GM12878 (cell line): ENCODE measurements at regions not wholly inside any gene's neighbourhood (a gene's known extent, or its start where the extent isn't known, plus 50 kb on each side); places are given as distances from the start of the nearest gene placed in this dataset.

Source experiments
- ATAC-seq: fragments of 200-7000 bp; cut with Tn5 transposase; 3 replicates; pipeline ENCODE4 v1.9.1; 2020; ENCODE audit warnings: mild to moderate bottlenecking, moderate library complexity
- BruUV-seq: library from RNA; stranded (reverse); fragments of 400-500 nt; replicated peaks from 2 replicates; lab custom pipeline; 2021; lab: Mats Ljungman, UMichigan
- CTCF ChIA-PET: fragments of 300-600 bp; sonication (Branson Sonifier 250); formaldehyde crosslinking; extraction: SDS; loops from one replicate; lab custom pipeline; 2021; ENCODE audit warnings: inconsistent platforms; lab: Yijun Ruan, JAX
- POLR2A ChIA-PET: fragments of 350-600 bp; formaldehyde crosslinking; extraction: SDS; loops from one replicate; lab custom pipeline; 2021; ENCODE audit warnings: inconsistent platforms; lab: Charles Lee
- RAD21 ChIA-PET: fragments of 300-600 bp; sonication (Branson Sonifier 250); formaldehyde crosslinking; loops from one replicate; lab custom pipeline; 2023; ENCODE audit warnings: antibody characterized with exemption; ENCODE audit not compliant: unreplicated experiment; lab: Charles Lee
- SMC1A ChIA-PET: fragments of 300-600 bp; sonication (Branson Sonifier 250); formaldehyde crosslinking; loops from one replicate; lab custom pipeline; 2023; ENCODE audit not compliant: unreplicated experiment, uncharacterized antibody; lab: Charles Lee
- DNase-seq: peaks from one replicate; pipeline ENCODE4 v3.0.0-alpha.2; 2011; ENCODE audit warnings: low read depth, low spot score
- FAIRE-seq: peaks from 3 replicates; lab custom pipeline; 2011; peaks lifted over from hg19 to GRCh38; lab: Jason Lieb, UNC
- H2AFZ ChIP-seq: 2 replicates; pipeline ENCODE4 v1.6.0; 2011; ENCODE audit warnings: low read depth, low read length, control low read depth; ENCODE audit not compliant: control insufficient read depth
- H3K27ac ChIP-seq: 2 replicates; pipeline ENCODE4 v1.5.1; 2011; ENCODE audit warnings: control low read depth; ENCODE audit not compliant: control insufficient read depth, insufficient read depth
- H3K27me3 ChIP-seq, 2 experiments: replicated peaks in 1 of 2; 2 replicates each; pipeline versions ENCODE4 v1.6.0 to v1.6.1; 2011; ENCODE audit warnings: low read length in 1 of 2; ENCODE audit not compliant: control insufficient read depth in 2 of 2, insufficient read depth in 2 of 2
- H3K36me3 ChIP-seq, 2 experiments: 2 replicates each; pipeline ENCODE4 v1.5.1; 2011; ENCODE audit warnings: low read length in 1 of 2; ENCODE audit not compliant: control insufficient read depth in 2 of 2, insufficient read depth in 2 of 2
- H3K4me1 ChIP-seq: 2 replicates; pipeline ENCODE4 v1.6.1; 2011; ENCODE audit warnings: mild to moderate bottlenecking, low read length, moderate library complexity, mixed read lengths; ENCODE audit not compliant: control insufficient read depth, insufficient read depth
- H3K4me2 ChIP-seq: 2 replicates; pipeline ENCODE4 v1.6.0; 2011; ENCODE audit warnings: control low read depth; ENCODE audit not compliant: control insufficient read depth, insufficient read depth
- H3K4me3 ChIP-seq: fragments of 200-600 bp; sonication (generic); 2 replicates; pipeline ENCODE4 v1.5.1; 2016
- H3K79me2 ChIP-seq: 2 replicates; pipeline ENCODE4 v1.6.0; 2011; ENCODE audit warnings: low read length; ENCODE audit not compliant: control insufficient read depth, insufficient read depth
- H3K9ac ChIP-seq: 2 replicates; pipeline ENCODE4 v1.8.0; 2011; ENCODE audit warnings: low read length, control low read depth, mixed read lengths; ENCODE audit not compliant: control insufficient read depth, insufficient read depth
- H3K9me3 ChIP-seq: replicated peaks from 3 replicates; pipeline ENCODE4 v1.5.1; 2011; ENCODE audit warnings: mild to moderate bottlenecking, low read length; ENCODE audit not compliant: control insufficient read depth, insufficient read depth
- H4K20me1 ChIP-seq: 2 replicates; pipeline ENCODE4 v1.6.0; 2011; ENCODE audit not compliant: control insufficient read depth, insufficient read depth
- ASH2L ChIP-seq: fragments of 300-600, 200-600 bp; sonication (generic); IDR thresholded peaks from 2 replicates; pipeline ENCODE4 v1.6.1; 2017; ENCODE audit warnings: low read depth, mild to moderate bottlenecking, borderline replicate concordance
- EED ChIP-seq: sonication (generic); IDR thresholded peaks from 2 replicates; pipeline ENCODE4 v1.6.1; 2016; ENCODE audit warnings: antibody characterized with exemption, low read depth
- GABPA ChIP-seq: IDR thresholded peaks from 2 replicates; pipeline ENCODE4 v1.6.1; 2014; ENCODE audit warnings: antibody characterized with exemption, low read depth, mild to moderate bottlenecking, inconsistent platforms
- HDAC2 ChIP-seq: fragments of 200-600 bp; sonication (generic); IDR thresholded peaks from 2 replicates; pipeline ENCODE4 v1.6.1; 2017
- LARP7 ChIP-seq: fragments of 450-650 bp; IDR thresholded peaks from 2 replicates; pipeline ENCODE4 v1.6.1; 2017; ENCODE audit warnings: mild to moderate bottlenecking
- PKNOX1 ChIP-seq: fragments of 450-650 bp; IDR thresholded peaks from 2 replicates; pipeline ENCODE4 v1.6.1; 2016; ENCODE audit warnings: mild to moderate bottlenecking
- SUZ12 ChIP-seq: fragments of 200-600 bp; sonication (generic); IDR thresholded peaks from one replicate; pipeline ENCODE4 v1.6.1; 2018; ENCODE audit warnings: antibody characterized with exemption, mild to moderate bottlenecking; ENCODE audit not compliant: unreplicated experiment
- ZBTB33 ChIP-seq: fragments of 450-650 bp; IDR thresholded peaks from 2 replicates; pipeline ENCODE4 v1.6.1; 2017; ENCODE audit warnings: mild to moderate bottlenecking
- WGBS: methylation state at CpG from one replicate; pipeline ENCODE4 v1.1.6; 2016; ENCODE audit warnings: low lambda C conversion rate; ENCODE audit not compliant: insufficient replicate concordance, insufficient coverage; ENCODE audit errors: missing lambda C conversion rate; 5-methylcytosine and 5-hydroxymethylcytosine counted together
- in situ Hi-C: fragments of 300-500 bp; cut with MboI; formaldehyde crosslinking; loops from 9 replicates; pipeline ENCODE4 v1.14.3; 2018; ENCODE audit warnings: mixed read lengths
- intact Hi-C: fragments of 100-400 bp; cut with micrococcal nuclease; formaldehyde crosslinking; loops from one replicate; pipeline ENCODE4 v1.14.2; 2022; ENCODE audit not compliant: unreplicated experiment
- TF ChIP-seq, protein P1 (sequence below): fragments of 450-650 bp; IDR thresholded peaks from 2 replicates; pipeline ENCODE4 v1.6.1; 2016; ENCODE audit warnings: mild to moderate bottlenecking, moderate library complexity, borderline replicate concordance
- TF ChIP-seq, protein P2 (sequence below): IDR thresholded peaks from 2 replicates; pipeline ENCODE4 v1.6.1; 2012; ENCODE audit warnings: improper control_type of control experiment, low read depth, low read length; ENCODE audit not compliant: insufficient replicate concordance

DNA sequence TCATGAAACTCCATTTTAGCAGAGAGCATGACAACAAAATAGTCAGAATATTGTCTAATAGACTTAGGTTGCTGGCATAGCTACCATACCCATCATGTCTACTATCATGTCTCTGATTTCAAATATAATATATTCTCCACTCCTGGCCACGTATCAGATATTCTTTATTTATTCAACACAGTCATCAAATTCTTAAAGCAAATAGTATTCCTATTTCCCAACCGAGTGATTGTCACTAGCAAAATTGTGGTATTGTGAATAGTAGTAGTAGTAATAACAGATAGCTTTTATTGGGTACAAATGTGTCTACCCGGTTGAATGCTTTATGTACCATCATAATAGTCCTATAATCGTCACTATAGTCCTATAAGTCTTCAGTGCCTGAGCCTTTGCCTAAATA is 918.6 kb downstream of the KCNMA1 start:
- intact Hi-C loops, result no loop called here
- no peak for TF ChIP-seq LARP7
- TF ChIP-seq ZBTB33, result no peak
- TF ChIP-seq GABPA, result no peak
- TF ChIP-seq SUZ12, result no peak
- no peak for TF ChIP-seq HDAC2
- TF ChIP-seq EED, result no peak
- TF ChIP-seq, protein P1, sequence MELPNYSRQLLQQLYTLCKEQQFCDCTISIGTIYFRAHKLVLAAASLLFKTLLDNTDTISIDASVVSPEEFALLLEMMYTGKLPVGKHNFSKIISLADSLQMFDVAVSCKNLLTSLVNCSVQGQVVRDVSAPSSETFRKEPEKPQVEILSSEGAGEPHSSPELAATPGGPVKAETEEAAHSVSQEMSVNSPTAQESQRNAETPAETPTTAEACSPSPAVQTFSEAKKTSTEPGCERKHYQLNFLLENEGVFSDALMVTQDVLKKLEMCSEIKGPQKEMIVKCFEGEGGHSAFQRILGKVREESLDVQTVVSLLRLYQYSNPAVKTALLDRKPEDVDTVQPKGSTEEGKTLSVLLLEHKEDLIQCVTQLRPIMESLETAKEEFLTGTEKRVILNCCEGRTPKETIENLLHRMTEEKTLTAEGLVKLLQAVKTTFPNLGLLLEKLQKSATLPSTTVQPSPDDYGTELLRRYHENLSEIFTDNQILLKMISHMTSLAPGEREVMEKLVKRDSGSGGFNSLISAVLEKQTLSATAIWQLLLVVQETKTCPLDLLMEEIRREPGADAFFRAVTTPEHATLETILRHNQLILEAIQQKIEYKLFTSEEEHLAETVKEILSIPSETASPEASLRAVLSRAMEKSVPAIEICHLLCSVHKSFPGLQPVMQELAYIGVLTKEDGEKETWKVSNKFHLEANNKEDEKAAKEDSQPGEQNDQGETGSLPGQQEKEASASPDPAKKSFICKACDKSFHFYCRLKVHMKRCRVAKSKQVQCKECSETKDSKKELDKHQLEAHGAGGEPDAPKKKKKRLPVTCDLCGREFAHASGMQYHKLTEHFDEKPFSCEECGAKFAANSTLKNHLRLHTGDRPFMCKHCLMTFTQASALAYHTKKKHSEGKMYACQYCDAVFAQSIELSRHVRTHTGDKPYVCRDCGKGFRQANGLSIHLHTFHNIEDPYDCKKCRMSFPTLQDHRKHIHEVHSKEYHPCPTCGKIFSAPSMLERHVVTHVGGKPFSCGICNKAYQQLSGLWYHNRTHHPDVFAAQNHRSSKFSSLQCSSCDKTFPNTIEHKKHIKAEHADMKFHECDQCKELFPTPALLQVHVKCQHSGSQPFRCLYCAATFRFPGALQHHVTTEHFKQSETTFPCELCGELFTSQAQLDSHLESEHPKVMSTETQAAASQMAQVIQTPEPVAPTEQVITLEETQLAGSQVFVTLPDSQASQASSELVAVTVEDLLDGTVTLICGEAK, result no peak
- TF ChIP-seq PKNOX1, result no peak
- TF ChIP-seq ASH2L, result no peak
- TF ChIP-seq, protein P2, sequence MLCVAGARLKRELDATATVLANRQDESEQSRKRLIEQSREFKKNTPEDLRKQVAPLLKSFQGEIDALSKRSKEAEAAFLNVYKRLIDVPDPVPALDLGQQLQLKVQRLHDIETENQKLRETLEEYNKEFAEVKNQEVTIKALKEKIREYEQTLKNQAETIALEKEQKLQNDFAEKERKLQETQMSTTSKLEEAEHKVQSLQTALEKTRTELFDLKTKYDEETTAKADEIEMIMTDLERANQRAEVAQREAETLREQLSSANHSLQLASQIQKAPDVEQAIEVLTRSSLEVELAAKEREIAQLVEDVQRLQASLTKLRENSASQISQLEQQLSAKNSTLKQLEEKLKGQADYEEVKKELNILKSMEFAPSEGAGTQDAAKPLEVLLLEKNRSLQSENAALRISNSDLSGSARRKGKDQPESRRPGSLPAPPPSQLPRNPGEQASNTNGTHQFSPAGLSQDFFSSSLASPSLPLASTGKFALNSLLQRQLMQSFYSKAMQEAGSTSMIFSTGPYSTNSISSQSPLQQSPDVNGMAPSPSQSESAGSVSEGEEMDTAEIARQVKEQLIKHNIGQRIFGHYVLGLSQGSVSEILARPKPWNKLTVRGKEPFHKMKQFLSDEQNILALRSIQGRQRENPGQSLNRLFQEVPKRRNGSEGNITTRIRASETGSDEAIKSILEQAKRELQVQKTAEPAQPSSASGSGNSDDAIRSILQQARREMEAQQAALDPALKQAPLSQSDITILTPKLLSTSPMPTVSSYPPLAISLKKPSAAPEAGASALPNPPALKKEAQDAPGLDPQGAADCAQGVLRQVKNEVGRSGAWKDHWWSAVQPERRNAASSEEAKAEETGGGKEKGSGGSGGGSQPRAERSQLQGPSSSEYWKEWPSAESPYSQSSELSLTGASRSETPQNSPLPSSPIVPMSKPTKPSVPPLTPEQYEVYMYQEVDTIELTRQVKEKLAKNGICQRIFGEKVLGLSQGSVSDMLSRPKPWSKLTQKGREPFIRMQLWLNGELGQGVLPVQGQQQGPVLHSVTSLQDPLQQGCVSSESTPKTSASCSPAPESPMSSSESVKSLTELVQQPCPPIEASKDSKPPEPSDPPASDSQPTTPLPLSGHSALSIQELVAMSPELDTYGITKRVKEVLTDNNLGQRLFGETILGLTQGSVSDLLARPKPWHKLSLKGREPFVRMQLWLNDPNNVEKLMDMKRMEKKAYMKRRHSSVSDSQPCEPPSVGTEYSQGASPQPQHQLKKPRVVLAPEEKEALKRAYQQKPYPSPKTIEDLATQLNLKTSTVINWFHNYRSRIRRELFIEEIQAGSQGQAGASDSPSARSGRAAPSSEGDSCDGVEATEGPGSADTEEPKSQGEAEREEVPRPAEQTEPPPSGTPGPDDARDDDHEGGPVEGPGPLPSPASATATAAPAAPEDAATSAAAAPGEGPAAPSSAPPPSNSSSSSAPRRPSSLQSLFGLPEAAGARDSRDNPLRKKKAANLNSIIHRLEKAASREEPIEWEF, result no peak

More for the DNA sequence above, 918.6 kb downstream of the KCNMA1 start:
- H4K20me1 ChIP-seq, result no peaks in the 10 kb centered on the region
- FAIRE-seq, result no peak
- H3K36me3 ChIP-seq, result no peaks in the 10 kb centered on the region
- no peak overlapping the region for H3K4me2 ChIP-seq
- H3K4me3 ChIP-seq, result no peak overlapping the region
- WGBS, result 5% methylated on average over 4 of the region's 4 CpGs
- POLR2A ChIA-PET, result no interaction called here
- BruUV-seq, result no TSS peak
- in situ Hi-C loops, result no loop called here
- no peak overlapping the region for H2AFZ ChIP-seq
- H3K4me1 ChIP-seq, result no peaks in the 10 kb centered on the region
- no peaks in the 10 kb centered on the region for H3K27me3 ChIP-seq
- H3K27ac ChIP-seq, result no peak overlapping the region
- RAD21 ChIA-PET, result no interaction called here
- CTCF ChIA-PET, result no interaction called here
- no peak overlapping the region for H3K9ac ChIP-seq
- no peaks in the 10 kb centered on the region for H3K9me3 ChIP-seq
- DNase-seq, result no peak
- no peak for ATAC-seq
- SMC1A ChIA-PET, result interaction anchor here (1.1 kb wide), 1 partner anchor 33 kb away, joined by 3 read pairs; no protein-coding TSS in a partner anchor
- no peaks in the 10 kb centered on the region for H3K79me2 ChIP-seq
